ENCODE measurements at regions not wholly inside any gene's neighbourhood (a gene's known extent, or its start where the extent isn't known, plus 50 kb on each side); places are given as distances from the start of the nearest gene placed in this dataset.
"Not testable (repeated sequence)": the region's sequence is repeated elsewhere in the genome, so short reads cannot be mapped to it uniquely, and the experiment has no call there.

DNA sequence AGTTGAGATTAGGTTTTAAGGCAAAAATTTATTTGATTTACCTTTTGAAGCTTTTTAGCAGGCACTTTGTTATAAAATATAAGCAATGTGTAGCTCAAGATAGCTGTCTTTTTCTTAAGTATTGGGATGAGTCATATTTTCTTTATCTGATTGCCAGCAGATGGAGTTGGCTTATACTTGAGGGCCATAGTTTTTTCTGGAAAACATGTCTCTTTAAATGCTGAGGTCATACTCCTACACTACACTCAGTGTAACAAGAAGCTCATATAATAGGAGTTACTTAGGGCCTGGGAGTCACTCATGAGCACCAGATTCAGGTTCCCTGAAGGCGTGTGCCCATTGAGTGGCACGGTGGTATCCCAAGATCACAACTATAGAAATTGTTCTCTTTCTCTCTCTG lies 579.8 kb downstream of the EDEM1 start:
- DNase-seq: no peak

GRCh38 chr3:5768281-5768945 lies 580.9 kb downstream of the EDEM1 start:
- DNase-seq: no peak

GRCh38 chr3:5769825-5770224 lies 582.3 kb downstream of the EDEM1 start:
- DNase-seq: no peak

GRCh38 chr3:5774337-5774736 lies 586.8 kb downstream of the EDEM1 start:
- no peak for DNase-seq

DNA sequence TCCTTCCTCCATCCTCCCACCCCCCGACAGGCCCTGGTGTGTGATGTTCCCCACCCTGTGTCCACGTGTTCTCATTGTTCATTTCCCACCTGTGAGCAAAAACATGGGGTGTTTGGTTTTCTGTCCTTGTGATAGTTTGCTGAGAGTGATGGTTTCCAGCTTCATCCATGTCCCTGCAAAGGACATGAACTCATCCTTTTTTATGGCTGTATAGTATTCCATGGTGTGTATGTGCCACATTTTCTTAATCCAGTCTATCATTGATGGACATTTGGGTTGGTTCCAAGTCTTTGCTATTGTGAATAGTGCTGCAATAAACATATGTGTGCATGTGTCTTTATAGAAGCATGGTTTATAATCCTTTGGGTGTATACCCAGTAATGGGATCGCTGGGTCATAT lies 587.6 kb downstream of the EDEM1 start:
- not testable (repeated sequence) for DNase-seq

- DNase-seq: no peak
These were observed 597.2 kb downstream of the EDEM1 start for GRCh38 chr3:5784690-5785089.

GRCh38 chr3:5787861-5788488 lies 600.5 kb downstream of the EDEM1 start:
- no peak for DNase-seq

DNA sequence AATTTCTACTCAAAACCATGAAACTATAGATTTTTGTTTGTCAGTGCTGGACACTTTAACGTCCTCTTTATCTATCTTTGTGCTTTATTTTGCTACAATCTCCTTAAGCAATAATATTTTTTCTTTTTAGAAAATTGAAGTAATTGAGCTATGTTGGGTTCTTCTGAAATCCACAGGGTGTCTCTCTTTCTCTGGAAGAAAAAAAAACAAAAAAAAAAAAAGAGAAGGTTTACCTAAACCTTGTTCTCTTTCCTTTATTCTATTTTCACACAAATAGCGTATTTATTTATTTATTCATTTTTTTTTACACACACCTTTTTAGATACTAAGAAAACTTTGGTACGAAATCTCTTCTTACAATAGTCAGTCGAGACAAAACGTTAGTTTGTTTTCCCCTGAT lies 601.0 kb downstream of the EDEM1 start:
- no peak for DNase-seq

- DNase-seq: no peak
These were observed 604.1 kb downstream of the EDEM1 start for GRCh38 chr3:5791558-5791957.

GRCh38 chr3:5796541-5796940 lies 609.0 kb downstream of the EDEM1 start:
- no peak for DNase-seq

DNA sequence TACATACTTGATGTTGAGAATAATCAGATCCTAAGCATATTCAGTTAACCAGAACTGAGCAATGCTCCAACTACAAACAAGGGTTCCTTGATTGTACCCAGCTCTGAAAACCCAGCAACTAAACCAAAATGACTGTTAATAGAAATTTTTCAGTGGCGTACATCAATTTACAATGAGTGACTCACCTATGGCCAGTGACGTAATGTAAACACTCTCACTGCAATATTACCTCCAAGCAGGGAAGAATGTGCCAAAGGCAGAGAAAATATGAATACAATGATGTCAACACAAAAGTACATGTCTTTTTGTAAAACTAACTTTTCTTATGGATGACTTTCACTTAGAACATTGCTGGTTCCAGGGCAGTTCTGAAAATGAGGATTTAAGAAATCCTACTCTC lies 611.3 kb downstream of the EDEM1 start:
- DNase-seq: no peak

DNA sequence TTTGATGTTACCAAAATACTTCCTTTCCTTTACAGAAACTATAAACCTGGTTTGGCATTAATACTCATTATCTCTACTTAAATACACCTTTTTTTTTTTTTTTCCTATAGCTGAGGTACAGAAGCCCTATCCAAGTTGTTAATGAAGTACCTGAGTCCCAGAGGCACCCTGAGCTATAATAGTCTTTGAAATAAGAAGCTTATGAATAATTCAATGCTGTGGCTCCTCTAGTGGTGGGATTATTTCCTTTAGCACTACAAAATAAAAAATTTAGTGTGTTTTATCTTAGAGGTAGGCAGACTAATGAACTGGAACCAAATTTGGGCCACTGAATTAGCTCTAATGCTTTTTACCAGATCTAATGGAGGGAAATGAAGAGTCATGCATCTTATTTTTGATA lies 611.9 kb downstream of the EDEM1 start:
- DNase-seq: no peak

GRCh38 chr3:5800965-5801364 lies 613.5 kb downstream of the EDEM1 start:
- DNase-seq: no peak

- DNase-seq: no peak
These were observed 618.7 kb downstream of the EDEM1 start for GRCh38 chr3:5806192-5806591.

DNA sequence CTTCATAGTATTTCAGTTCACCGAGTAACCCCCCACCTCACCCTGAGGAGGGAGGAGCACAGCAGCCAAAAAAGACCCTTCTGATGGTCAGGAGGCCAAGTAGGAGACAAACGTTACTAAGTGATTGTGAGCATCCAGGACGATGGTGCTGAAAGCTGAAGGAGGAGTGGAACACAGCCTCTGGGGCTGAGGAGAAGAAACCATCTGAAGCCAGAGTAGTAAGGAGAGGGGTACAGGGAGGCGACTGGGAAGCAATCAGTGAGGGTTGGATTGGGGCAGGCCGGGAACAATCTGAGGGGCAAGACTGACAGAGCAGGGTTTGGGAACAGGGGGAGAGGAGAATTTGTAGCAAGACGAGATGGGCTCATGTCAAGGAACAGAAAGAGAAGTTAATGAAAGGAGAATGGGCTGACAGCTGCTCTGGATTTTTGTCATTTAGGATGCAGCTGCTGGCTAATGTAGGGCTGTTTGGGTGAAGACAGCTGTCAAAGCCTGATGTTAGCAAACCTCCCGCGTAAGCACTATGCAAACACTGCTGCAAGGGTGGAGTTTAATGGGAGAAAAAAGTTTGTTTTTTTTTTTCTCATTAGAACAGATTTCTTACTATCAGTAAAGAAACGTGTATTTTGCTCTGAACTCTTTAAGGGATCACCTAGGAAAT lies 622.2 kb downstream of the EDEM1 start:
- DNase-seq: no peak

GRCh38 chr3:5811016-5811415 lies 623.5 kb downstream of the EDEM1 start:
- DNase-seq: no peak

GRCh38 chr3:5813521-5813920 lies 626.0 kb downstream of the EDEM1 start:
- DNase-seq: no peak

GRCh38 chr3:5822843-5823242 lies 635.3 kb downstream of the EDEM1 start:
- no peak for DNase-seq

DNA sequence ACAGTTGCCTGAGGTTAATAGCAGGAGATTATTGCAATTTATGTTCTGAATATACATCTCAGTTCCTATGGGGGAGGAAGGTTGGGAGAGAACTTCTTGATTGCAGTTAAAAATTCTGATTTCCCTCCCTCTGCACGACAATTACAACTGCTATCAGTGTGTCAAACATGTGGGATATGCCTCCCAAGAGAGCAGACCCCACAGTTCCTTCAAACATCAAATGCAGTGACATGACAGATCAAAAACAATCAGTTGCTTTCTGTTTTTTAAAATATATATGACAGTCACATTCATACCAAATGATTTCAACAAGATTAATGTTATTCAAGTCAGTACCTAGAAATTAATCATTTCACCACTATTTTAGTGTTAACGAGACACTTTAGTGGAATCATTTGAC lies 639.0 kb downstream of the EDEM1 start:
- DNase-seq: no peak

DNA sequence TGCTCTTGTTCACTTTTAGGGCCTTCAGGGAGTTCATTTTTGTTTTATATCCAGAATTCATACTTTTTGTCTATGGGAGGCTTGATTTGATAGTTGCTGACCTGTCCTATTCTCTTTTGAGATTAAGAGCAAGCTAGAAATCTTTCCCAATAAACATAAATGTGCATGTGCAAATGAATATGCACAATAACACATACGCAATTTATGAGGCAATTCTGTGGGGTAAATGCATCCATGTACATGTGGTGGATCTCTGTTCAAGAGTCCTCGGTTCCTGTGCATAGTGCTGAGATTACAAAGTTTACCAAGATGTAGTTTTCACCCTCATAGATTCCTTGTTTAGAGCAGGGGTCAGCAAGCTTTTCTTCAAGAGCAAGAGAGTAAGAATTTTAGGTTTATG lies 640.7 kb downstream of the EDEM1 start:
- no peak for DNase-seq

DNA sequence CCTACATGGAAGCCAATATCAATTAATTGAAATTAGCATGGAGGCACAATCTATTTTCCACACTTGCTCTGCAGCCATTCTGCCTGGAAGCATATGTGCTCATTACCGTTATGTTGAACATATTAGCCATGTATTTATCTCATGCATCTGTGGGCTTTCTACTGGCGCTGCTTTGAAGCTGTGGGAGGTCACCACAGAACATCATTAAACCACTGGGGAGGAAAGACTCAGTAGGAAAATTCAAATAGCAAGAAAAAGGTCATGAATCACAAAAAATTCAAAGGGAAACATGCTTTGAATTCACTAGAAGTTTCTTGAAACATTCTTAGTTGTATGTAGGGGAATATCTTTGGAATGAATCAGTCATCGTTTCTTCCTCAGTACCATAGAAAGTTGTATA lies 652.5 kb downstream of the EDEM1 start:
- DNase-seq: no peak

DNA sequence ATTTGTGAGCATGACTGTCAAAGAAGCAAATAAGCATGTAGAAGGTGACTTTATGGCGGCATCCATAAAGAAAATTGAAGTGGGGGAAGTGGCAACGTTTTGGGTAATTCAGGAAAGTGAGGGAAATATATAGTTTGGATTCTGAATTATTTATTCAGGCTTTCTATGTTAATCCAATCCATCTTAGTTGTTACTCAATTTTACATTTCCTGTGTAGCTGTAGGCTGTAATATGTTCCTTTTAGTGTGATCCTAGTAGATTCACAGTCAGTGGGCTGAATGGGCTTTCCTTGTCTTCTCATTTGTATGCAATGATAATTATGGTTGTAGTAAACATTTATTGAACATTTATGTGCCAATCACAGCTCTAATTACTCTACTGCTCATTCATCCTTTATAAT lies 654.1 kb downstream of the EDEM1 start:
- no peak for DNase-seq

GRCh38 chr3:5846261-5846660 lies 658.8 kb downstream of the EDEM1 start:
- no peak for DNase-seq

GRCh38 chr3:5861151-5861550 lies 673.6 kb downstream of the EDEM1 start:
- DNase-seq: no peak

DNA sequence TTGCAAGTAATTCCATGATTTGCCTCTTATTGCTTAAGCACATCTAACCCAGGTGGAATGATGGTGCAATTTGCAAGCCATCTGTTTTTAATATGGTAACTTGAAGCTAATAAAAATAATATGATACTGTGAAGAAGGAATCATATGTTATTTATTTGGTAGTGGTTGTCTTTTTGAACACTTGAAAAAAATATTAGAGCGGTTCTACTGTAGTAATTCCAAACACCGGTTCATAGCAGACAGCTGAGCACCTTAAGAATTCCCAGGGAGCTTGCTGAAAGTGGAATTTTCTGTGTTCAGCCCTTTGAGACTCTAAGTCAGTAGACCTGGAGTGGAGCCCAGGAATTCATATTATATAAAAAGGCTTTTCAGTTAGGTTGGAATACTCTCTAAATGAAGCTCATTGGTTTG lies 687.4 kb downstream of the EDEM1 start:
- no peak for DNase-seq
